HEK293 (cell line): ENCODE measurements at regions not wholly inside any gene's neighbourhood (a gene's known extent, or its start where the extent isn't known, plus 50 kb on each side); places are given as distances from the start of the nearest gene placed in this dataset.

ENCODE experiments used
- BCL6B ChIP-seq: fragments of 450-650 bp; formaldehyde crosslinking; IDR thresholded peaks from 2 replicates; pipeline ENCODE4 v1.5.1; 2017; ENCODE audit warnings: missing biosample characterization, missing genetic modification characterization
- KLF16 ChIP-seq: fragments of 450-650 bp; formaldehyde crosslinking; IDR thresholded peaks from 2 replicates; pipeline ENCODE4 v1.5.1; 2017; ENCODE audit warnings: missing biosample characterization, missing genetic modification characterization
- PRDM1 ChIP-seq: fragments of 450-650 bp; formaldehyde crosslinking; IDR thresholded peaks from 2 replicates; pipeline ENCODE4; 2016; ENCODE audit warnings: missing biosample characterization, missing genetic modification characterization
- REST ChIP-seq: fragments of 450-650 bp; formaldehyde crosslinking; IDR thresholded peaks from 2 replicates; pipeline ENCODE4 v1.5.1; 2016; ENCODE audit warnings: missing biosample characterization, missing genetic modification characterization
- ZBTB20 ChIP-seq: fragments of 450-650 bp; formaldehyde crosslinking; IDR thresholded peaks from 2 replicates; pipeline ENCODE4 v1.5.1; 2016; ENCODE audit warnings: missing biosample characterization, missing genetic modification characterization
- ZNF398 ChIP-seq: fragments of 450-650 bp; formaldehyde crosslinking; IDR thresholded peaks from 2 replicates; pipeline ENCODE4 v1.5.1; 2017; ENCODE audit warnings: missing biosample characterization, missing genetic modification characterization
- ZNF561 ChIP-seq: fragments of 450-650 bp; IDR thresholded peaks from 2 replicates; pipeline ENCODE4 v1.5.1; 2018; ENCODE audit warnings: missing biosample characterization, missing genetic modification characterization, borderline replicate concordance
- TF ChIP-seq, protein P1 (sequence below): fragments of 450-650 bp; formaldehyde crosslinking; IDR thresholded peaks from 2 replicates; pipeline ENCODE4 v1.5.1; 2016; ENCODE audit warnings: missing biosample characterization, missing genetic modification characterization
- TF ChIP-seq, protein P2 (sequence below): fragments of 450-650 bp; formaldehyde crosslinking; IDR thresholded peaks from 2 replicates; pipeline ENCODE4 v1.5.1; 2016; ENCODE audit warnings: missing biosample characterization, missing genetic modification characterization

GRCh38 chr3:150022381-150023238 lies 51.9 kb upstream of the PFN2 start:
- TF ChIP-seq ZBTB20 (tag by site-specific recombination), result no peak
- TF ChIP-seq, protein P1, sequence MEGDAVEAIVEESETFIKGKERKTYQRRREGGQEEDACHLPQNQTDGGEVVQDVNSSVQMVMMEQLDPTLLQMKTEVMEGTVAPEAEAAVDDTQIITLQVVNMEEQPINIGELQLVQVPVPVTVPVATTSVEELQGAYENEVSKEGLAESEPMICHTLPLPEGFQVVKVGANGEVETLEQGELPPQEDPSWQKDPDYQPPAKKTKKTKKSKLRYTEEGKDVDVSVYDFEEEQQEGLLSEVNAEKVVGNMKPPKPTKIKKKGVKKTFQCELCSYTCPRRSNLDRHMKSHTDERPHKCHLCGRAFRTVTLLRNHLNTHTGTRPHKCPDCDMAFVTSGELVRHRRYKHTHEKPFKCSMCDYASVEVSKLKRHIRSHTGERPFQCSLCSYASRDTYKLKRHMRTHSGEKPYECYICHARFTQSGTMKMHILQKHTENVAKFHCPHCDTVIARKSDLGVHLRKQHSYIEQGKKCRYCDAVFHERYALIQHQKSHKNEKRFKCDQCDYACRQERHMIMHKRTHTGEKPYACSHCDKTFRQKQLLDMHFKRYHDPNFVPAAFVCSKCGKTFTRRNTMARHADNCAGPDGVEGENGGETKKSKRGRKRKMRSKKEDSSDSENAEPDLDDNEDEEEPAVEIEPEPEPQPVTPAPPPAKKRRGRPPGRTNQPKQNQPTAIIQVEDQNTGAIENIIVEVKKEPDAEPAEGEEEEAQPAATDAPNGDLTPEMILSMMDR (tag by site-specific recombination), result no peak
- no peak for TF ChIP-seq ZNF561 (tag by site-specific recombination)
- no peak for TF ChIP-seq KLF16
- TF ChIP-seq, protein P2, sequence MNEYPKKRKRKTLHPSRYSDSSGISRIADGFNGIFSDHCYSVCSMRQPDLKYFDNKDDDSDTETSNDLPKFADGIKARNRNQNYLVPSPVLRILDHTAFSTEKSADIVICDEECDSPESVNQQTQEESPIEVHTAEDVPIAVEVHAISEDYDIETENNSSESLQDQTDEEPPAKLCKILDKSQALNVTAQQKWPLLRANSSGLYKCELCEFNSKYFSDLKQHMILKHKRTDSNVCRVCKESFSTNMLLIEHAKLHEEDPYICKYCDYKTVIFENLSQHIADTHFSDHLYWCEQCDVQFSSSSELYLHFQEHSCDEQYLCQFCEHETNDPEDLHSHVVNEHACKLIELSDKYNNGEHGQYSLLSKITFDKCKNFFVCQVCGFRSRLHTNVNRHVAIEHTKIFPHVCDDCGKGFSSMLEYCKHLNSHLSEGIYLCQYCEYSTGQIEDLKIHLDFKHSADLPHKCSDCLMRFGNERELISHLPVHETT, result no peak
- no peak for TF ChIP-seq BCL6B (tag by site-specific recombination)
- TF ChIP-seq PRDM1 (tag by site-specific recombination), result no peak
- TF ChIP-seq REST (tag by site-specific recombination), result no peak
- no peak for TF ChIP-seq ZNF398 (tag by site-specific recombination)
